CD4-positive, alpha-beta T cell treated with Interleukin-12 subunit alpha and Interleukin-12 subunit beta, for 1 hour (primary cell): ENCODE measurements at regions not wholly inside any gene's neighbourhood (a gene's known extent, or its start where the extent isn't known, plus 50 kb on each side); places are given as distances from the start of the nearest gene placed in this dataset.
A peak's percentile ranks its signal among the peaks of the same experiment; 100 is the strongest.
"Not testable (repeated sequence)": the region's sequence is repeated elsewhere in the genome, so short reads cannot be mapped to it uniquely, and the experiment has no call there.

Experiments used
- DNase-seq: peaks from one replicate; pipeline ENCODE4 v3.0.0-alpha.2; 2020

GRCh38 chrX:35416782-35417181 is 381.4 kb upstream of the MAGEB16 start:
- DNase-seq, result no peak

- DNase-seq, result no peak
These were observed 366.1 kb upstream of the MAGEB16 start for GRCh38 chrX:35432056-35432455.

GRCh38 chrX:35439034-35439660 is 359.0 kb upstream of the MAGEB16 start:
- no peak for DNase-seq

- no peak for DNase-seq
These were observed 358.4 kb upstream of the MAGEB16 start for GRCh38 chrX:35439692-35440091.

GRCh38 chrX:35442421-35442820 is 355.7 kb upstream of the MAGEB16 start:
- no peak for DNase-seq

GRCh38 chrX:35443091-35443582 is 355.0 kb upstream of the MAGEB16 start:
- peak; percentile 0 for DNase-seq

GRCh38 chrX:35444671-35445355 is 353.3 kb upstream of the MAGEB16 start:
- DNase-seq, result no peak

GRCh38 chrX:35445912-35446311 is 352.2 kb upstream of the MAGEB16 start:
- no peak for DNase-seq

- no peak for DNase-seq
These were observed 341.3 kb upstream of the MAGEB16 start for GRCh38 chrX:35456891-35457290.

- DNase-seq, result no peak
These were observed 340.0 kb upstream of the MAGEB16 start for GRCh38 chrX:35458142-35458541.

GRCh38 chrX:35461164-35461563 is 337.0 kb upstream of the MAGEB16 start:
- no peak for DNase-seq

GRCh38 chrX:35496671-35497070 is 301.5 kb upstream of the MAGEB16 start:
- not testable (repeated sequence) for DNase-seq

- not testable (repeated sequence) for DNase-seq
These were observed 300.7 kb upstream of the MAGEB16 start for GRCh38 chrX:35497453-35497852.

GRCh38 chrX:35499071-35499862 is 298.9 kb upstream of the MAGEB16 start:
- DNase-seq, result no peak

- no peak for DNase-seq
These were observed 290.4 kb upstream of the MAGEB16 start for GRCh38 chrX:35507701-35508100.

GRCh38 chrX:35548003-35548402 is 250.1 kb upstream of the MAGEB16 start:
- DNase-seq, result not testable (repeated sequence)

GRCh38 chrX:35557916-35558315 is 240.2 kb upstream of the MAGEB16 start:
- no peak for DNase-seq

- no peak for DNase-seq
These were observed 236.2 kb upstream of the MAGEB16 start for GRCh38 chrX:35561985-35562384.

GRCh38 chrX:35562395-35562794 is 235.7 kb upstream of the MAGEB16 start:
- DNase-seq, result no peak

GRCh38 chrX:35590210-35590609 is 207.9 kb upstream of the MAGEB16 start:
- DNase-seq, result no peak

- DNase-seq, result not testable (repeated sequence)
These were observed 186.6 kb upstream of the MAGEB16 start for GRCh38 chrX:35611562-35611961.

- no peak for DNase-seq
These were observed 180.3 kb upstream of the MAGEB16 start for GRCh38 chrX:35617836-35618235.

GRCh38 chrX:35622040-35622439 is 176.1 kb upstream of the MAGEB16 start:
- DNase-seq, result no peak

GRCh38 chrX:35622601-35623000 is 175.5 kb upstream of the MAGEB16 start:
- no peak for DNase-seq
